Upper lobe of left lung (tissue), 4 donors: ENCODE measurements at regions not wholly inside any gene's neighbourhood (a gene's known extent, or its start where the extent isn't known, plus 50 kb on each side); places are given as distances from the start of the nearest gene placed in this dataset.

Experiments
- CTCF ChIP-seq, 6 experiments: fragments of 450-650 bp in 4 of 6; fragments of 200-600 bp in 2 of 6; sonication (generic) in 2 of 6; IDR thresholded peaks; one replicate each; pipeline ENCODE4 v1.5.1; 2016 to 2019; ENCODE audit warnings: antibody characterized with exemption in 6 of 6
- POLR2AphosphoS5 ChIP-seq, 2 donors: sonication (generic); formaldehyde crosslinking; IDR thresholded peaks; one replicate each; pipeline ENCODE4 v1.5.1; 2017; ENCODE audit warnings: antibody characterized with exemption in 2 of 2

DNA sequence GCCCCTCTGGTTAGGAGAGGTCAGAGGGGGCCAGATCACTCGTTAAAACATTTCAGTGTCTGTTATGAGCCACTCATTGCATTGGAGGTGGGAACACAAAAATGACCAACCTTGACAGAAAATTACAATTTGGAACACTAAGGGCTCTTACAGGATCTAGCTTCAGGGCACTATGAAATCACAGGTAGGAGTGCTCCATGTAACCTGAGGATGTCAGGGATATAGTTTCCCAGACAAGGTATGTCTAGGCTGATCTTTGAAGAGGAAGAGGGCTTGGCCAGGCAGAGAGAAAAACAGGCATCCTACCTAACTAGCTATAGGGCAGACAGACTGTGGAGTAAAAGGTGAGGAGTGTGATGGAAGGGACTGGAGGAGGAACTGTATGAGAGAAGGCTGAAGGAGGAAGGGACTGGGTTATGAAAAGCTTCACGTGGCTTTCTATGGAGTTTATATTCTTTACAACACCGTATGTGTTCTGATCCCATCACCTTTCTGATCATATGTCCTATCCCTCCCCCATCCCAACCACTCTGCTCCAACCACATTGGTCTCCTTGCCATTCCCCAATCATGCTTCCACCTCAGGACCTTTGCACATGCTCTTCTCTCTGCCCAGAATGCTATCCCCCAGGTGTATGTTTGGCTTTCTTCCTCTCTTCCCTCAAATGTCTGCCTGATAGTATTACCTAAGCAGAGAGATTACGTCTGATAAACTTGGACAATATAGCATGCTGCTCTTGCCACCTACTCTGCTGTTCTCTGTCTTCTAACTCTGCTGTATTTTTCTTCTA lies 88.2 kb downstream of the CCR1 start:
- TF ChIP-seq CTCF (IDR thresholded peaks at IDR 0.05) (no peak), POLR2AphosphoS5 (IDR thresholded peaks at IDR 0.05) (no peak)
